Limb (tissue), 2 donors: ENCODE measurements at regions not wholly inside any gene's neighbourhood (a gene's known extent, or its start where the extent isn't known, plus 50 kb on each side); places are given as distances from the start of the nearest gene placed in this dataset.

Experiments used
- DNase-seq, 2 donors: peaks; one replicate each; pipeline ENCODE4 v3.0.0-alpha.2; 2016; ENCODE audit errors: extremely low spot score in 2 of 2

GRCh38 chr4:132245319-132245718 lies 903.8 kb upstream of the PCDH10 start:
- no peak for DNase-seq

GRCh38 chr4:132264176-132264575 lies 884.9 kb upstream of the PCDH10 start:
- DNase-seq: no peak

- DNase-seq: peak in 1 of 2 donors; percentile 15
Observed at GRCh38 chr4:132266374-132266773, 882.7 kb upstream of the PCDH10 start.

GRCh38 chr4:132267321-132267720 lies 881.8 kb upstream of the PCDH10 start:
- DNase-seq: no peak

GRCh38 chr4:132269303-132269990 lies 879.6 kb upstream of the PCDH10 start:
- DNase-seq: no peak

GRCh38 chr4:132275583-132276121 lies 873.4 kb upstream of the PCDH10 start:
- DNase-seq: no peak

- no peak for DNase-seq
Observed at GRCh38 chr4:132276185-132276584, 872.9 kb upstream of the PCDH10 start.

GRCh38 chr4:132276989-132277388 lies 872.1 kb upstream of the PCDH10 start:
- DNase-seq: no peak

GRCh38 chr4:132281733-132282132 lies 867.4 kb upstream of the PCDH10 start:
- DNase-seq: no peak

GRCh38 chr4:132284910-132285426 lies 864.1 kb upstream of the PCDH10 start:
- DNase-seq: no peak

- peak in 1 of 2 donors; percentile 32 for DNase-seq
Observed at GRCh38 chr4:132297346-132297745, 851.7 kb upstream of the PCDH10 start.

- peak in 1 of 2 donors; percentile 54 for DNase-seq
Observed at GRCh38 chr4:132299841-132300240, 849.3 kb upstream of the PCDH10 start.

GRCh38 chr4:132312521-132312920 lies 836.6 kb upstream of the PCDH10 start:
- DNase-seq: no peak

- no peak for DNase-seq
Observed at GRCh38 chr4:132313852-132314251, 835.2 kb upstream of the PCDH10 start.

- DNase-seq: no peak
Observed at GRCh38 chr4:132316738-132317137, 832.4 kb upstream of the PCDH10 start.

GRCh38 chr4:132317923-132318322 lies 831.2 kb upstream of the PCDH10 start:
- no peak for DNase-seq

- DNase-seq: no peak
Observed at GRCh38 chr4:132328761-132329160, 820.3 kb upstream of the PCDH10 start.

GRCh38 chr4:132330994-132331393 lies 818.1 kb upstream of the PCDH10 start:
- no peak for DNase-seq

GRCh38 chr4:132332932-132333723 lies 816.0 kb upstream of the PCDH10 start:
- no peak for DNase-seq

- DNase-seq: no peak
Observed at GRCh38 chr4:132333724-132334047, 815.4 kb upstream of the PCDH10 start.

- no peak for DNase-seq
Observed at GRCh38 chr4:132334081-132334480, 815.0 kb upstream of the PCDH10 start.
